ENCODE measurements at regions not wholly inside any gene's neighbourhood (a gene's known extent, or its start where the extent isn't known, plus 50 kb on each side); places are given as distances from the start of the nearest gene placed in this dataset.

DNA sequence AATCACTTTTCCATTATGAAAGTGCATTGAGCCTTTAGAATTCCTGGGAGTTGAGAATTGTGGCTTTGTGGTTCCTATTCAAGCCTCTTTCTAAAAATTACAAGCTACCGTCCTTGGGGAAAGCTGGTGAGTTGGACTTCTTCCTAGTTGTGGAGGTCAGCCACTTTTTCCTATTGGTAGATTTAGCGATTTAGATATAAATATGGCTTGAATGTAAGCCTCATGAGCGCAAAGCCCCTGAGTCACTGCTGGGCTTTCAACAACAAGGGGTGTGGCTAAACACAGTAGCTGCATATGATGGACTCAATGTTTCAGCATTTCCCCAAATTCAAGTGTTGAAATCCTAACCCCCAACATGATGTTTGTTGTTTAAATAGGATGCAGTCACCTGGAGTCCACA is 150.0 kb upstream of the IGFBP3 start:
- CTCF ChIA-PET: interaction anchor here (1.6 kb wide), 1 partner anchor 9 kb away, joined by 7 read pairs; no protein-coding TSS in a partner anchor
- no TSS peak for BruUV-seq (replicated peaks)
- no peak for DNase-seq
- Mint-ChIP-seq H3K36me3 (ENCODE audit: insufficient read depth, unreplicated experiment) (no peaks in the 10 kb centered on the region), H3K27me3 (ENCODE audit: unreplicated experiment) (no peaks in the 10 kb centered on the region), H3K9me3 (ENCODE audit: low read depth, unreplicated experiment) (no peaks in the 10 kb centered on the region), H3K27ac (ENCODE audit: unreplicated experiment) (no peak overlapping the region), H3K4me1 (ENCODE audit: low read depth, unreplicated experiment) (peaks cover 19% of the 10 kb centered on the region), H3K4me3 (ENCODE audit: low read depth, unreplicated experiment) (no peak overlapping the region)
- TF ChIP-seq, protein P1, sequence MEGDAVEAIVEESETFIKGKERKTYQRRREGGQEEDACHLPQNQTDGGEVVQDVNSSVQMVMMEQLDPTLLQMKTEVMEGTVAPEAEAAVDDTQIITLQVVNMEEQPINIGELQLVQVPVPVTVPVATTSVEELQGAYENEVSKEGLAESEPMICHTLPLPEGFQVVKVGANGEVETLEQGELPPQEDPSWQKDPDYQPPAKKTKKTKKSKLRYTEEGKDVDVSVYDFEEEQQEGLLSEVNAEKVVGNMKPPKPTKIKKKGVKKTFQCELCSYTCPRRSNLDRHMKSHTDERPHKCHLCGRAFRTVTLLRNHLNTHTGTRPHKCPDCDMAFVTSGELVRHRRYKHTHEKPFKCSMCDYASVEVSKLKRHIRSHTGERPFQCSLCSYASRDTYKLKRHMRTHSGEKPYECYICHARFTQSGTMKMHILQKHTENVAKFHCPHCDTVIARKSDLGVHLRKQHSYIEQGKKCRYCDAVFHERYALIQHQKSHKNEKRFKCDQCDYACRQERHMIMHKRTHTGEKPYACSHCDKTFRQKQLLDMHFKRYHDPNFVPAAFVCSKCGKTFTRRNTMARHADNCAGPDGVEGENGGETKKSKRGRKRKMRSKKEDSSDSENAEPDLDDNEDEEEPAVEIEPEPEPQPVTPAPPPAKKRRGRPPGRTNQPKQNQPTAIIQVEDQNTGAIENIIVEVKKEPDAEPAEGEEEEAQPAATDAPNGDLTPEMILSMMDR (IDR thresholded peaks at IDR 0.05; ENCODE audit: unreplicated experiment): no peak
- intact Hi-C loops (cut with micrococcal nuclease; ENCODE audit: unreplicated experiment): no loop called here

DNA sequence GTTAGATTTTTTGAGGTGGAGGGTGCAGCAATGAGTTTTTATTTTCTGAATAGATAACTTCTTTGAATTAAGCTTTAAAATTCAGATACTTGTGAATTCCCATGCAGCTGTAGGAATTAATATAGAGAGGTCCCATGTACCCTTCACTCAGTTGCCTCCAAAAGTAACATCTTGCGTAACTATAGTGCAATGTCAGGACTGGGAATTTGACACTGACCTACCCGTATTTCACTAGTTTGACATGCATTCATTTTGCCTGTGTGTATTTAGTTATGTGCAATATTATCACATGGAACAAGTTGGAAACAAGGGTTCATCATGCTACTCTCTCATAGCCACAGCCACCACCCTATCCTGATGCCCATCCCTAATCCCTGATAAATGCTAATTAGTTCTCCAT is 147.1 kb upstream of the IGFBP3 start:
- no peak overlapping the region for H3K27ac Mint-ChIP-seq (ENCODE audit: unreplicated experiment)
- no peaks in the 10 kb centered on the region for H3K9me3 Mint-ChIP-seq (ENCODE audit: low read depth, unreplicated experiment)
- H3K36me3 Mint-ChIP-seq (ENCODE audit: insufficient read depth, unreplicated experiment): no peaks in the 10 kb centered on the region
- peaks cover 19% of the 10 kb centered on the region for H3K4me1 Mint-ChIP-seq (ENCODE audit: low read depth, unreplicated experiment)
- CTCF ChIA-PET: no interaction called here
- TF ChIP-seq, protein P1 (IDR thresholded peaks at IDR 0.05; ENCODE audit: unreplicated experiment): no peak
- no TSS peak for BruUV-seq (replicated peaks)
- no peak for DNase-seq
- no peaks in the 10 kb centered on the region for H3K27me3 Mint-ChIP-seq (ENCODE audit: unreplicated experiment)
- intact Hi-C loops (cut with micrococcal nuclease; ENCODE audit: unreplicated experiment): no loop called here
- no peak overlapping the region for H3K4me3 Mint-ChIP-seq (ENCODE audit: low read depth, unreplicated experiment)

DNA sequence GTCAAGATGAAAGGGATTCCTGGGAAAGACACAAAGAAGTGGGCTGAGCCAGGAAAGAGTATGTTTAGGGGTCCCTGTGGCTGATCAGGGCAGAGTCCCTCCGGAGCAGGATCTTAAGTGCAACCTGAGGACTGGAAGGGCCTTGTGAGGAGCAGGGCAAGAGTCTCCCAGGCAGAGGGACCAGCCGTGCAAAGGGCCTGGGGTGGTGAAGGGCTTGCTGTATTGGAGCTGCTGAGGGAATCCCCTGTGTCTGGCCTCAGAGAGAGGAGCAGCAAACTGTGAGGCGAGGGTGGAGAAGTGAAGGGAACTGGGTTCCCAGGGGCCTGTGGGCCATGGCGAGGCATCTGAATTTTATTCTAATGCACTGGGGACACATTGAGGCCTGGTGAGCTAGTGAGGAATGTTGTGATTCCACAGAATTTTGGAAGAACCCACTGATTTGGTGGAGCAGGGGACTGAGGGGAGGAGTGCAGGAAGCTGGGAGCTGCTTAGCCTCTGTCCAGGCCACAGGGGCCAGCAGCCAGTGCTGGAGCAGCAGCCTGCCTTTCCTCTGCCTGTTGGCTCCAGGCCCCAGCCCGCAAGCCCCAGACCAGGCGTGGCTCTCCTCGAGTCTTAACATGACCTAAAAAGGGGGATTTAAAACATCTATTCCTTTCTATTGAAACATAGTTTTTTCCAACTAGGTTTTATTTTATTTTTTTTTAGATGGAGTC is 138.4 kb upstream of the IGFBP3 start:
- CTCF ChIA-PET: no interaction called here
- Mint-ChIP-seq H3K4me1 (ENCODE audit: low read depth, unreplicated experiment) (no peaks in the 10 kb centered on the region), H3K27me3 (ENCODE audit: unreplicated experiment) (no peaks in the 10 kb centered on the region), H3K9me3 (ENCODE audit: low read depth, unreplicated experiment) (no peaks in the 10 kb centered on the region), H3K27ac (ENCODE audit: unreplicated experiment) (no peak overlapping the region), H3K36me3 (ENCODE audit: insufficient read depth, unreplicated experiment) (no peaks in the 10 kb centered on the region), H3K4me3 (ENCODE audit: low read depth, unreplicated experiment) (no peak overlapping the region)
- BruUV-seq (replicated peaks): no TSS peak
- TF ChIP-seq, protein P1 (IDR thresholded peaks at IDR 0.05; ENCODE audit: unreplicated experiment): no peak
- DNase-seq: no peak
- intact Hi-C loops (cut with micrococcal nuclease; ENCODE audit: unreplicated experiment): no loop called here

DNA sequence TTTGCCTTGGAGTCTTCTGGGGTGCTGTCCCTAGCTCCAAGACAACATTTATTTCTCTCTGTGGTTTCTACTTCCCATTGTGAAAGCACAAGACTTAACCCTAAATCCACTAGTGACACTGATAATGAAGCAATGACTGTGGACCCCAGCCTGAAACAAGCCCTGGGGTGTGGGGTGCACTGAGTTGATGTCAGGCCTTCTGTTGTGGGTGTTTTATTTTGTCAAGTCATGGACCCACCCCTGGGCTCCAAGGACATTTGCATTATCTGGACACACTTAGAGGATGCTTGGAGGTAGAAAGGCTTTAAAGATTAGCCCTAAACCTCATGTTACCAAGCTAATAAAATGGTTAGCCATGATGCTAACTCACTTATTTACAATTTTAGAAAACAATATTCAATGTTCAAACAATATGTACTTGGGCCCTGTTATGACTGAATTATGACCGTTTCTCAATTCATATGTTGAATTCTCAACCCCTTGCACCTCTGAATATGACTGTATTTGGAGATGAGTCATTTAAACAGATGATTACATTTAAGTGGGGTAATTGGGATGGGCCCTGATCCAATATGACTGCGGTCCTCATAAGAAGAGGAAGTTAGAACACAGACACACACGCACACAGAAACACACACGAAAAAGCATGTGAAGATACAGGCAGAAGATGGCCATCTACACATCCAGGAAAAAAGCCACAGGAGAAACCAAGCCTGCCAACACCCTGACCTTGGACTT is 137.2 kb upstream of the IGFBP3 start:
- H3K4me3 Mint-ChIP-seq (ENCODE audit: low read depth, unreplicated experiment): no peak overlapping the region
- no peak for DNase-seq
- CTCF ChIA-PET: no interaction called here
- H3K4me1 Mint-ChIP-seq (ENCODE audit: low read depth, unreplicated experiment): no peaks in the 10 kb centered on the region
- BruUV-seq (replicated peaks): no TSS peak
- H3K27me3 Mint-ChIP-seq (ENCODE audit: unreplicated experiment): no peaks in the 10 kb centered on the region
- intact Hi-C loops (cut with micrococcal nuclease; ENCODE audit: unreplicated experiment): no loop called here
- TF ChIP-seq, protein P1 (IDR thresholded peaks at IDR 0.05; ENCODE audit: unreplicated experiment): no peak
- no peaks in the 10 kb centered on the region for H3K9me3 Mint-ChIP-seq (ENCODE audit: low read depth, unreplicated experiment)
- no peaks in the 10 kb centered on the region for H3K36me3 Mint-ChIP-seq (ENCODE audit: insufficient read depth, unreplicated experiment)
- no peak overlapping the region for H3K27ac Mint-ChIP-seq (ENCODE audit: unreplicated experiment)

Data from Calu3 (cell line).